ENCODE measurements at regions not wholly inside any gene's neighbourhood (a gene's known extent, or its start where the extent isn't known, plus 50 kb on each side); places are given as distances from the start of the nearest gene placed in this dataset.

- no peaks in the 10 kb centered on the region for H3K79me2 ChIP-seq (ENCODE audit: control insufficient read depth, insufficient read depth, low read length, poor library complexity)
- no peak overlapping the region for H2AK5ac ChIP-seq (ENCODE audit: low read length)
- DNase-seq, result no peak
- peaks cover 2% of the 10 kb centered on the region for H3K79me1 ChIP-seq (ENCODE audit: low read length)
- no peaks in the 10 kb centered on the region for H3K36me3 ChIP-seq (ENCODE audit: control insufficient read depth in 1 of 2, insufficient read depth in 2 of 2, low read length in 2 of 2)
- H4K91ac ChIP-seq (ENCODE audit: low read depth, low read length), result no peak overlapping the region
- no peak overlapping the region for H3K4me2 ChIP-seq (ENCODE audit: low read length)
- WGBS (ENCODE audit: extremely low coverage, insufficient coverage, insufficient read length), result no CpG with 5 or more reads among the region's 4 CpGs
- no peak overlapping the region for H3K23ac ChIP-seq (ENCODE audit: low read length)
- H3K27me3 ChIP-seq (ENCODE audit: insufficient read depth, low read length), result no peaks in the 10 kb centered on the region
- no peak overlapping the region for H3K9ac ChIP-seq (ENCODE audit: low read length)
- H3K4ac ChIP-seq (ENCODE audit: low read depth, low read length), result no peak overlapping the region
- no peak overlapping the region for H4K12ac ChIP-seq (ENCODE audit: low read depth, low read length)
- no peak overlapping the region for H3K4me3 ChIP-seq (ENCODE audit: low read depth, low read length)
- H3K4me1 ChIP-seq (ENCODE audit: control insufficient read depth in 1 of 2, insufficient read depth in 2 of 2, low read length in 2 of 2), result peaks cover 7 to 11% of the 10 kb centered on the region in 2 experiments
- no peak overlapping the region for H3K14ac ChIP-seq (ENCODE audit: low read length)
- no peak overlapping the region for H3K18ac ChIP-seq (ENCODE audit: low read length)
- no peak overlapping the region for H2BK120ac ChIP-seq (ENCODE audit: insufficient read depth, low read length, poor library complexity)
- H3K9me3 ChIP-seq (ENCODE audit: insufficient read depth, low read depth, low read length), result peaks cover 1% of the 10 kb centered on the region
- no peak overlapping the region for H3K27ac ChIP-seq (ENCODE audit: low read depth, low read length)
- H2AFZ ChIP-seq (ENCODE audit: insufficient read depth, low read length, poor library complexity), result no peak overlapping the region
- H4K8ac ChIP-seq (ENCODE audit: low read depth, low read length), result no peak overlapping the region
- peak overlapping the region; percentile 61 for H2BK12ac ChIP-seq (ENCODE audit: low read length)
- H2BK5ac ChIP-seq (ENCODE audit: low read depth, low read length, poor library complexity), result no peak overlapping the region
Measured at GRCh38 chr15:39154776-39155175, 426.1 kb upstream of the THBS1 start.

- Histone ChIP-seq H3K4me3 (ENCODE audit: low read depth, low read length) (no peak overlapping the region), H3K36me3 (ENCODE audit: control insufficient read depth in 1 of 2, insufficient read depth in 2 of 2, low read length in 2 of 2) (no peaks in the 10 kb centered on the region), H4K12ac (ENCODE audit: low read depth, low read length) (no peak overlapping the region), H2AFZ (ENCODE audit: insufficient read depth, low read length, poor library complexity) (no peak overlapping the region), H2AK5ac (ENCODE audit: low read length) (peak overlapping the region; percentile 53), H2BK120ac (ENCODE audit: insufficient read depth, low read length, poor library complexity) (peak overlapping the region; percentile 18), H3K4me1 (ENCODE audit: control insufficient read depth in 1 of 2, insufficient read depth in 2 of 2, low read length in 2 of 2) (peaks cover 7 to 11% of the 10 kb centered on the region in 2 experiments), H3K9ac (ENCODE audit: low read length) (no peak overlapping the region), H3K14ac (ENCODE audit: low read length) (no peak overlapping the region), H2BK12ac (ENCODE audit: low read length) (peak overlapping the region; percentile 52), H3K4ac (ENCODE audit: low read depth, low read length) (no peak overlapping the region), H3K9me3 (ENCODE audit: insufficient read depth, low read depth, low read length) (peaks cover 1% of the 10 kb centered on the region), H2BK5ac (ENCODE audit: low read depth, low read length, poor library complexity) (no peak overlapping the region), H4K91ac (ENCODE audit: low read depth, low read length) (peak overlapping the region; percentile 21), H3K4me2 (ENCODE audit: low read length) (no peak overlapping the region), H4K8ac (ENCODE audit: low read depth, low read length) (peak overlapping the region; percentile 41), H3K18ac (ENCODE audit: low read length) (no peak overlapping the region), H3K79me1 (ENCODE audit: low read length) (peaks cover 2% of the 10 kb centered on the region), H3K27me3 (ENCODE audit: insufficient read depth, low read length) (no peaks in the 10 kb centered on the region), H3K23ac (ENCODE audit: low read length) (no peak overlapping the region), H3K27ac (ENCODE audit: low read depth, low read length) (peak overlapping the region; percentile 12), H3K79me2 (ENCODE audit: control insufficient read depth, insufficient read depth, low read length, poor library complexity) (no peaks in the 10 kb centered on the region)
- WGBS (ENCODE audit: extremely low coverage, insufficient coverage, insufficient read length), result no CpG with 5 or more reads among the region's 1 CpG
- DNase-seq, result no peak
Measured at GRCh38 chr15:39156166-39156565, 424.7 kb upstream of the THBS1 start.

GRCh38 chr15:39156646-39157250 is 424.1 kb upstream of the THBS1 start:
- WGBS (ENCODE audit: extremely low coverage, insufficient coverage, insufficient read length), result no CpG with 5 or more reads among the region's 2 CpGs
- H2BK12ac ChIP-seq (ENCODE audit: low read length), result peak overlapping the region; percentile 52
- no peak overlapping the region for H2AFZ ChIP-seq (ENCODE audit: insufficient read depth, low read length, poor library complexity)

GRCh38 chr15:39157882-39158281 is 423.0 kb upstream of the THBS1 start:
- WGBS (ENCODE audit: extremely low coverage, insufficient coverage, insufficient read length), result no CpG with 5 or more reads among the region's 1 CpG
- Histone ChIP-seq H3K79me2 (ENCODE audit: control insufficient read depth, insufficient read depth, low read length, poor library complexity) (no peaks in the 10 kb centered on the region), H3K14ac (ENCODE audit: low read length) (no peak overlapping the region)

More at GRCh38 chr15:39156646-39157250, 424.1 kb upstream of the THBS1 start:
- Histone ChIP-seq H4K91ac (ENCODE audit: low read depth, low read length) (peak overlapping the region; percentile 21), H3K23ac (ENCODE audit: low read length) (no peak overlapping the region), H3K4me2 (ENCODE audit: low read length) (no peak overlapping the region), H3K4me3 (ENCODE audit: low read depth, low read length) (no peak overlapping the region), H4K12ac (ENCODE audit: low read depth, low read length) (no peak overlapping the region), H3K18ac (ENCODE audit: low read length) (no peak overlapping the region), H3K79me2 (ENCODE audit: control insufficient read depth, insufficient read depth, low read length, poor library complexity) (no peaks in the 10 kb centered on the region), H4K8ac (ENCODE audit: low read depth, low read length) (peak overlapping the region; percentile 41), H2AK5ac (ENCODE audit: low read length) (peak overlapping the region; percentile 53), H3K27ac (ENCODE audit: low read depth, low read length) (peak overlapping the region; percentile 12), H2BK5ac (ENCODE audit: low read depth, low read length, poor library complexity) (no peak overlapping the region), H2BK120ac (ENCODE audit: insufficient read depth, low read length, poor library complexity) (no peak overlapping the region), H3K4me1 (ENCODE audit: control insufficient read depth in 1 of 2, insufficient read depth in 2 of 2, low read length in 2 of 2) (peaks cover 7 to 11% of the 10 kb centered on the region in 2 experiments), H3K79me1 (ENCODE audit: low read length) (peaks cover 2% of the 10 kb centered on the region), H3K4ac (ENCODE audit: low read depth, low read length) (no peak overlapping the region), H3K27me3 (ENCODE audit: insufficient read depth, low read length) (no peaks in the 10 kb centered on the region), H3K14ac (ENCODE audit: low read length) (no peak overlapping the region), H3K9ac (ENCODE audit: low read length) (no peak overlapping the region), H3K9me3 (ENCODE audit: insufficient read depth, low read depth, low read length) (peaks cover 1% of the 10 kb centered on the region), H3K36me3 (ENCODE audit: control insufficient read depth in 1 of 2, insufficient read depth in 2 of 2, low read length in 2 of 2) (no peaks in the 10 kb centered on the region)
- no peak for DNase-seq

More at GRCh38 chr15:39157882-39158281, 423.0 kb upstream of the THBS1 start:
- Histone ChIP-seq H3K9me3 (ENCODE audit: insufficient read depth, low read depth, low read length) (no peaks in the 10 kb centered on the region), H2BK5ac (ENCODE audit: low read depth, low read length, poor library complexity) (no peak overlapping the region), H3K4me3 (ENCODE audit: low read depth, low read length) (no peak overlapping the region), H3K9ac (ENCODE audit: low read length) (no peak overlapping the region), H4K91ac (ENCODE audit: low read depth, low read length) (no peak overlapping the region), H3K18ac (ENCODE audit: low read length) (no peak overlapping the region), H3K23ac (ENCODE audit: low read length) (no peak overlapping the region), H3K4me1 (ENCODE audit: control insufficient read depth in 1 of 2, insufficient read depth in 2 of 2, low read length in 2 of 2) (peaks cover 7 to 11% of the 10 kb centered on the region in 2 experiments), H3K27me3 (ENCODE audit: insufficient read depth, low read length) (no peaks in the 10 kb centered on the region), H3K27ac (ENCODE audit: low read depth, low read length) (no peak overlapping the region), H4K8ac (ENCODE audit: low read depth, low read length) (no peak overlapping the region), H2BK12ac (ENCODE audit: low read length) (no peak overlapping the region), H4K12ac (ENCODE audit: low read depth, low read length) (no peak overlapping the region), H3K4ac (ENCODE audit: low read depth, low read length) (no peak overlapping the region), H2AK5ac (ENCODE audit: low read length) (no peak overlapping the region), H2BK120ac (ENCODE audit: insufficient read depth, low read length, poor library complexity) (no peak overlapping the region), H3K79me1 (ENCODE audit: low read length) (peaks cover 2% of the 10 kb centered on the region), H3K4me2 (ENCODE audit: low read length) (no peak overlapping the region), H3K36me3 (ENCODE audit: control insufficient read depth in 1 of 2, insufficient read depth in 2 of 2, low read length in 2 of 2) (no peaks in the 10 kb centered on the region), H2AFZ (ENCODE audit: insufficient read depth, low read length, poor library complexity) (no peak overlapping the region)
- no peak for DNase-seq

Data from trophoblast cell (in vitro differentiated cells and primary cell).